ENCODE measurements at regions not wholly inside any gene's neighbourhood (a gene's known extent, or its start where the extent isn't known, plus 50 kb on each side); places are given as distances from the start of the nearest gene placed in this dataset.

GRCh38 chr18:53639687-53640086 lies 584.8 kb downstream of the MBD2 start (continued):
- TF ChIP-seq NFAT5 (CRISPR knock-in tag; IDR thresholded peaks at IDR 0.05) (no peak), ZNF639 (CRISPR knock-in tag; conservative IDR thresholded peaks at IDR 0.05) (no peak)

DNA sequence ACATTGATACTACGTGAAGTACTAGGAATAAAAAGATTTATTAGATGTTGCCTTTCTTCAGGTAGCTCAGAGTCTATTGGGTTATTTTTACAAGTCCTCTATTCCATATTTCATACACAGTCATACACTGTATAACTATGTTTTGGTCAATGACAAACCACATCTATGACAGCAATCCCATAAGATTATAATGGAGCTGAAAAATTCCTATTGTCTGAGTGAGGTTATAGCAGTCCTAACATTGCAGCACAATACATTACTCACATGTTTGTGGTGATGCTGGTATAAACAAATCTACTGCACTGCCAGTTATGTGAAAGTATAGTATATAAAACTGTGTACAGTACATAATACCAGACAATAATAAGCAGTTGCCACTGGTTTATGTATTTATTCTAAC lies 595.1 kb downstream of the MBD2 start:
- no peaks in the 10 kb centered on the region for H3K4me1 ChIP-seq (ENCODE audit: insufficient read depth, low read length)
- DNase-seq (ENCODE audit: low spot score) (no peak), FAIRE-seq (no peak), ATAC-seq (no peak)
- intact Hi-C loops (cut with micrococcal nuclease; ENCODE audit: unreplicated experiment) (no loop called here), in situ Hi-C loops (cut with HindIII; ENCODE audit: extremely low pct_ligation_motif_present, low pct_unique_long_range_greater_than_20kb) (no loop called here)
- no peak overlapping the region for H3K27ac ChIP-seq (ENCODE audit: extremely low read length, insufficient read depth, low read length)
- H4K20me1 ChIP-seq (ENCODE audit: insufficient read depth, low read length), result no peaks in the 10 kb centered on the region
- BruUV-seq (replicated peaks), result no TSS peak
- 0% methylated on average over 1 of the region's 1 CpG for WGBS (ENCODE audit: low lambda C conversion rate)
- H3K9me3 ChIP-seq (ENCODE audit: low read length), result no peaks in the 10 kb centered on the region
- ChIA-PET POLR2A (no interaction called here), CTCF (ENCODE audit: low intra/inter-chr PET ratio, low total read pairs) (no interaction called here)
- TF ChIP-seq, protein P1, sequence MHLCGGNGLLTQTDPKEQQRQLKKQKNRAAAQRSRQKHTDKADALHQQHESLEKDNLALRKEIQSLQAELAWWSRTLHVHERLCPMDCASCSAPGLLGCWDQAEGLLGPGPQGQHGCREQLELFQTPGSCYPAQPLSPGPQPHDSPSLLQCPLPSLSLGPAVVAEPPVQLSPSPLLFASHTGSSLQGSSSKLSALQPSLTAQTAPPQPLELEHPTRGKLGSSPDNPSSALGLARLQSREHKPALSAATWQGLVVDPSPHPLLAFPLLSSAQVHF (CRISPR knock-in tag; IDR thresholded peaks at IDR 0.05), result no peak
- TF ChIP-seq ATF5 (CRISPR knock-in tag; IDR thresholded peaks at IDR 0.05; ENCODE audit: low read depth) (no peak), DR1 (CRISPR knock-in tag; IDR thresholded peaks at IDR 0.05) (no peak), PAF1 (CRISPR knock-in tag; IDR thresholded peaks at IDR 0.05) (no peak)
- no peak overlapping the region for H3K4me2 ChIP-seq (ENCODE audit: low read depth, low read length)
- H3K9ac ChIP-seq (ENCODE audit: insufficient read depth, low read depth, low read length), result no peak overlapping the region
- H2AFZ ChIP-seq (ENCODE audit: low read length), result no peak overlapping the region
- H3K36me3 ChIP-seq (replicated peaks in 1 of 2; ENCODE audit: control insufficient read depth in 1 of 2, insufficient read depth in 2 of 2, low read length in 2 of 2), result no peaks in the 10 kb centered on the region
- no peaks in the 10 kb centered on the region for H3K79me2 ChIP-seq (ENCODE audit: insufficient read depth, low read length)
- no peaks in the 10 kb centered on the region; a peak in 1 of 5 replicates for H3K27me3 ChIP-seq (ENCODE audit: control insufficient read depth in 1 of 2, insufficient read depth in 2 of 2, low read length in 2 of 2)
- no peak overlapping the region for H3K4me3 ChIP-seq (replicated peaks in 1 of 3; ENCODE audit: insufficient read depth in 1 of 3, low read depth in 2 of 3, low read length in 3 of 3)

Data from HepG2 (cell line).